ENCODE measurements at regions not wholly inside any gene's neighbourhood (a gene's known extent, or its start where the extent isn't known, plus 50 kb on each side); places are given as distances from the start of the nearest gene placed in this dataset.
A peak's percentile ranks its signal among the peaks of the same experiment; 100 is the strongest.
"Not testable (repeated sequence)": the region's sequence is repeated elsewhere in the genome, so short reads cannot be mapped to it uniquely, and the experiment has no call there.

DNA sequence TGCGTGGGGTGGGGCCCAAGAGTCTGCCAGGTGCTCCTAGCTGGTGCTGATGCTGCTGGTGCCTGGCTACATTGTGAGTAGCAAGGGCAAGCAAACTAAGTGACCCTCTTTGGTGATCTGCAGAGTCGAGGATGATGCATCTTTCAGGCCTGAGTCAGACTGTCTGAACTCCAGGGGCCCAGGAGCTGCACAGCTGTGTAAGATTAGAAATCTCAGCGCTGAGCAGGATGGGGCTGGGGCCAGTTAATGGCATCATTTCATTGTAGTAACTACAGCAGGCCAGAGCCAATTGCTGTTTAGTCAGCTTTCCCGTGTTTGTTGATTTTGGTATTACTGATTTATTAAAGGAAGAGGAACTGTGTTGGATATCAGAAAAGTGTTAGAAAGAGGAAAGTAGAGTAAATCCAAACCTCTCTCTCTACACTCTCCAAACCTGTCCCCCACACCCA, 365.2 kb downstream of the PAX1 start:
- DNase-seq (ENCODE audit: low read depth), result peak; percentile 2
- H3K4me3 ChIP-seq (ENCODE audit: low read depth, low read length), result no peak overlapping the region
- TF ChIP-seq, protein P1, sequence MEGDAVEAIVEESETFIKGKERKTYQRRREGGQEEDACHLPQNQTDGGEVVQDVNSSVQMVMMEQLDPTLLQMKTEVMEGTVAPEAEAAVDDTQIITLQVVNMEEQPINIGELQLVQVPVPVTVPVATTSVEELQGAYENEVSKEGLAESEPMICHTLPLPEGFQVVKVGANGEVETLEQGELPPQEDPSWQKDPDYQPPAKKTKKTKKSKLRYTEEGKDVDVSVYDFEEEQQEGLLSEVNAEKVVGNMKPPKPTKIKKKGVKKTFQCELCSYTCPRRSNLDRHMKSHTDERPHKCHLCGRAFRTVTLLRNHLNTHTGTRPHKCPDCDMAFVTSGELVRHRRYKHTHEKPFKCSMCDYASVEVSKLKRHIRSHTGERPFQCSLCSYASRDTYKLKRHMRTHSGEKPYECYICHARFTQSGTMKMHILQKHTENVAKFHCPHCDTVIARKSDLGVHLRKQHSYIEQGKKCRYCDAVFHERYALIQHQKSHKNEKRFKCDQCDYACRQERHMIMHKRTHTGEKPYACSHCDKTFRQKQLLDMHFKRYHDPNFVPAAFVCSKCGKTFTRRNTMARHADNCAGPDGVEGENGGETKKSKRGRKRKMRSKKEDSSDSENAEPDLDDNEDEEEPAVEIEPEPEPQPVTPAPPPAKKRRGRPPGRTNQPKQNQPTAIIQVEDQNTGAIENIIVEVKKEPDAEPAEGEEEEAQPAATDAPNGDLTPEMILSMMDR (conservative IDR thresholded peaks at IDR 0.05; ENCODE audit: low read depth, low read length), result no peak

- TF ChIP-seq, protein P1 (conservative IDR thresholded peaks at IDR 0.05; ENCODE audit: low read depth, low read length), result no peak
- DNase-seq (ENCODE audit: low read depth), result no peak
- H3K4me3 ChIP-seq (ENCODE audit: low read depth, low read length), result no peak overlapping the region
Observed at GRCh38 chr20:22063753-22064152, 358.3 kb downstream of the PAX1 start.

DNA sequence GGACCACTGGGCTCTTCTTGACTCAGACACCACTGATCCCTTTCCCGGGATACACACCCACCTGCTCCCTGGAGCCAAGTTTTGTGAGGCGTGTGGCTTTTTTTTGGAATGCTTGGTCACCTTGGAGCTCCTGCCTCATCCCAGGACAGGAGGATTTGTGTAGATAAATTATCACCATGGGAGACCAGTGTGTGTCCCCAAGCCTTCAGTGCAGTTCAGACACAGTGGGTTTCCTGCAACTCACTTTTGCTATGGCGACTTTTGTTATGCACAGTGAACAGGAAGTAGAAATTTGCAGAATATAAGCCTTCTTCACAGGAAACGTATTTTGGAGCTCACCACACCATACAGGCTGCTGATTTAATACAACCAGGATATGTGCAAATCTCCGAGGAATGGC, 357.4 kb downstream of the PAX1 start:
- no peak for DNase-seq (ENCODE audit: low read depth)
- TF ChIP-seq, protein P1 (conservative IDR thresholded peaks at IDR 0.05; ENCODE audit: low read depth, low read length), result no peak
- H3K4me3 ChIP-seq (ENCODE audit: low read depth, low read length), result no peak overlapping the region

DNA sequence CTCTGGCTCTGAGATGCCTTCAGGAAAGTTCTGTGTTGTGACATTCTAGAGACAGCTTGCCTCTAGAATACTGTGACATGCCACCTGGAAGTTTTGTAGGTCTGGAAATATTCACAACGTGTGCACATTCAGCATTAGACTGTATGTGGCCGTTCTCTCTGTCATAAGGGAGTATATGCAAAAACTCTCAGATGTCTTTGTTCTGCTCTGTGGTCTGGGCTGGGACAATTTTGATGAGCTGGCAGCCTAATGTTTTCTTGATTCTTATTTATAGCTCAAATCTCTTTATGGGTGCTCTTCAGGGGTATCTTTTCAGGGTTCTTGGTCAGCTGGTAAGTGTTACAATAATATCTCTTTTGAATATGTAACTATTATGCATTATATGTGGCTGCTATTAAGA, 355.1 kb downstream of the PAX1 start:
- TF ChIP-seq, protein P1 (conservative IDR thresholded peaks at IDR 0.05; ENCODE audit: low read depth, low read length), result no peak
- DNase-seq (ENCODE audit: low read depth), result no peak
- no peak overlapping the region for H3K4me3 ChIP-seq (ENCODE audit: low read depth, low read length)

DNA sequence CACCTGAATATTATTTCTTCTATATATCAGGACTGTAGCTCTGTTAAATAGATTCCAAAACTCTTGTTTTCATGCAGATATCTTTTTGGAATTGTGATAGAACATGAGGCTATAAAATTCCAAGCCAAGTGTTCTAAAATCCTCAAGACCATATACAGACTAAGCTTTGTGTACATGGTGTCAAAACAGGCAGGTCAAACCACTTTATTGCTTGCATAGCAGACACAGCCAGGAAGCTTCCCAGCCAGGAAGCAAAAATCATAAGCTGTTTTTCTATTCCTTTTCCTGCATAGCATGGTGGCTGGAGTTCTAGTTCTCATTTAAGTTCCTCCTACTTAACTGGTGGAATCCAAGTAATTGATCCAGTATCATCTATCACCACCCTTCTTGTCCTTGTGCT, 353.3 kb downstream of the PAX1 start:
- no peak for DNase-seq (ENCODE audit: low read depth)
- no peak overlapping the region for H3K4me3 ChIP-seq (ENCODE audit: low read depth, low read length)
- TF ChIP-seq, protein P1 (conservative IDR thresholded peaks at IDR 0.05; ENCODE audit: low read depth, low read length), result no peak

DNA sequence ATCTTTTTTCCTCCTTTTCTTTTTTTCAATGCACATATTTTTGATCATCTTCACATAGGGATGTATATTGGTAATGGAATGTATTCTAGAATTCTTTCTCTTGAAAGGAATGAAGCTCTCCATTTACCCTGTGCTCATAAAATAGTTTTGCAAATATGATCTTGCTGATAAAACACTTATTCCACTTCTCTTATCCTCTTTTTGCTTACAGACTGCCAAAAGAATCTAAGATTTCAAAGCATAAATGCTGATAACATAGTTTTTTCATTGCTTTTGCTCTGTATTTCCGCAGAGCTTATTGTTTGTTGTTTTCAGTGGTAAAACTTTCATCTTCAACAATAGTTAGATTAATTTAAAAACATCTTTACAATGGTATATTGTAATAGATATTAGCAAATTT, 350.5 kb downstream of the PAX1 start:
- TF ChIP-seq, protein P1 (conservative IDR thresholded peaks at IDR 0.05; ENCODE audit: low read depth, low read length), result no peak
- no peak for DNase-seq (ENCODE audit: low read depth)
- no peak overlapping the region for H3K4me3 ChIP-seq (ENCODE audit: low read depth, low read length)

GRCh38 chr20:22052025-22052650, 346.7 kb downstream of the PAX1 start:
- peak; percentile 0 for DNase-seq (ENCODE audit: low read depth)
- H3K4me3 ChIP-seq (ENCODE audit: low read depth, low read length), result no peak overlapping the region
- TF ChIP-seq, protein P1 (conservative IDR thresholded peaks at IDR 0.05; ENCODE audit: low read depth, low read length), result no peak

GRCh38 chr20:22045956-22046507, 340.6 kb downstream of the PAX1 start:
- H3K4me3 ChIP-seq (ENCODE audit: low read depth, low read length); DNase-seq (ENCODE audit: low read depth): not testable (repeated sequence)
